GM12874 (cell line): ENCODE measurements at regions not wholly inside any gene's neighbourhood (a gene's known extent, or its start where the extent isn't known, plus 50 kb on each side); places are given as distances from the start of the nearest gene placed in this dataset.

Experiments
- TF ChIP-seq, protein P1 (sequence below): IDR thresholded peaks from 2 replicates; pipeline ENCODE4 v1.5.1; 2011; ENCODE audit warnings: low read depth, mild to moderate bottlenecking, control low read depth, low read length, moderate library complexity; ENCODE audit not compliant: insufficient read depth

DNA sequence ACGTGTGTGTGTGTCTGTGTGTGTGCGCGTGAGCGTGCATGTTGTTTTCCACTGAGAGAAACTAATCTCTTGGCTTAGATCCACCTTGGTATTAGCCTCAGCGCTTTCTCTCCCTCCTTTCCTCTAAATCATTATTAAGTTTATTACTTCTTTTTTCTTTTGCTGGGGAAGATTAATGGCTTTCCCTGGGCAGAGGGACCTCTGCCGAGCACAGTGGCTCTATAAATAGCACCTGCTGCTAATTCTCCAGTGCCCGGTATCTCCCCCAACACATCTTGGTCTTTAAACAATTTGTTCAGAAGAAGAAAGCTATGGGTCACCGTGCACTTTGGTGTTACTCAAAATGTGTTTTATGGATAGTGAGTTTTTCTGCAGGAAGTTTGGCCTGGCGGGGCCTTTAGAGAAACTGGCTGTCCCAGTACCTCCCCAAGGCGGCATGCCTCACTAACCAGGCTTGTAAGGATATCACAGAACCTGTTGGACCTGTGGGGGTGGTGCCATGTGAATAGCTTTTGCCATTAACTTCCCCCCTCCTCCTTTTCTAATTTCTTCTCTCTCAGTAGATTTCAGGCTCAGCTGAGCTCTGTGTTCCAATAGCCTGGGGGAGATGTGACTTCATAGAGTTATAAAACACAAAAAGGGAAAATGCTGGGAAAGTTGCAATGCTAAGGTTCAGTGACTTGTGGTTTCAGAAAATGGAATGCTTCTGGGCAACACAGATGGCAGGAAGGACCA lies 70.1 kb upstream of the RAB11FIP2 start:
- TF ChIP-seq, protein P1, sequence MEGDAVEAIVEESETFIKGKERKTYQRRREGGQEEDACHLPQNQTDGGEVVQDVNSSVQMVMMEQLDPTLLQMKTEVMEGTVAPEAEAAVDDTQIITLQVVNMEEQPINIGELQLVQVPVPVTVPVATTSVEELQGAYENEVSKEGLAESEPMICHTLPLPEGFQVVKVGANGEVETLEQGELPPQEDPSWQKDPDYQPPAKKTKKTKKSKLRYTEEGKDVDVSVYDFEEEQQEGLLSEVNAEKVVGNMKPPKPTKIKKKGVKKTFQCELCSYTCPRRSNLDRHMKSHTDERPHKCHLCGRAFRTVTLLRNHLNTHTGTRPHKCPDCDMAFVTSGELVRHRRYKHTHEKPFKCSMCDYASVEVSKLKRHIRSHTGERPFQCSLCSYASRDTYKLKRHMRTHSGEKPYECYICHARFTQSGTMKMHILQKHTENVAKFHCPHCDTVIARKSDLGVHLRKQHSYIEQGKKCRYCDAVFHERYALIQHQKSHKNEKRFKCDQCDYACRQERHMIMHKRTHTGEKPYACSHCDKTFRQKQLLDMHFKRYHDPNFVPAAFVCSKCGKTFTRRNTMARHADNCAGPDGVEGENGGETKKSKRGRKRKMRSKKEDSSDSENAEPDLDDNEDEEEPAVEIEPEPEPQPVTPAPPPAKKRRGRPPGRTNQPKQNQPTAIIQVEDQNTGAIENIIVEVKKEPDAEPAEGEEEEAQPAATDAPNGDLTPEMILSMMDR: no peak

GRCh38 chr10:118116362-118116714 lies 69.6 kb upstream of the RAB11FIP2 start:
- TF ChIP-seq, protein P1: no peak

- TF ChIP-seq, protein P1: no peak
Measured at GRCh38 chr10:118115701-118116100, 69.0 kb upstream of the RAB11FIP2 start.

- TF ChIP-seq, protein P1: no peak
Measured at GRCh38 chr10:118114992-118115391, 68.3 kb upstream of the RAB11FIP2 start.

GRCh38 chr10:118112543-118113125 lies 65.9 kb upstream of the RAB11FIP2 start:
- TF ChIP-seq, protein P1: no peak

DNA sequence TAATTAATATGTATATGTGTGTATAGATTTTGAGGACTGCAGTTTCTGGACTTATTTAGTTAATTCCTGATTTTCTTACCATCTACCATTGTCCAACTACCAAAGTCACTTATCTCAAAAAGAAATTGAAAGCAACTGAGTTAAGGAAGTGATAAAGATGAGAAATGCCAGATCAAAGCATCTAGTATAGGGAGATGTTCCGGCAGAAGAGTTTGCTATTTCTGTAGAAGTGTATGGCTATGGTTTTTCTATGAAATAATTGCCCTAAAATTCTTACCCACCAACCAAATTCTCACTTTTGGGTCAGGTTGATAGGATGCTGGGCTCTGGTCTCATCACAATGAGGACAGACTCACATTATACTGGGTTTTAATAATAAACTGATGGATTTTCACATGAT lies 64.0 kb upstream of the RAB11FIP2 start:
- TF ChIP-seq, protein P1: no peak

DNA sequence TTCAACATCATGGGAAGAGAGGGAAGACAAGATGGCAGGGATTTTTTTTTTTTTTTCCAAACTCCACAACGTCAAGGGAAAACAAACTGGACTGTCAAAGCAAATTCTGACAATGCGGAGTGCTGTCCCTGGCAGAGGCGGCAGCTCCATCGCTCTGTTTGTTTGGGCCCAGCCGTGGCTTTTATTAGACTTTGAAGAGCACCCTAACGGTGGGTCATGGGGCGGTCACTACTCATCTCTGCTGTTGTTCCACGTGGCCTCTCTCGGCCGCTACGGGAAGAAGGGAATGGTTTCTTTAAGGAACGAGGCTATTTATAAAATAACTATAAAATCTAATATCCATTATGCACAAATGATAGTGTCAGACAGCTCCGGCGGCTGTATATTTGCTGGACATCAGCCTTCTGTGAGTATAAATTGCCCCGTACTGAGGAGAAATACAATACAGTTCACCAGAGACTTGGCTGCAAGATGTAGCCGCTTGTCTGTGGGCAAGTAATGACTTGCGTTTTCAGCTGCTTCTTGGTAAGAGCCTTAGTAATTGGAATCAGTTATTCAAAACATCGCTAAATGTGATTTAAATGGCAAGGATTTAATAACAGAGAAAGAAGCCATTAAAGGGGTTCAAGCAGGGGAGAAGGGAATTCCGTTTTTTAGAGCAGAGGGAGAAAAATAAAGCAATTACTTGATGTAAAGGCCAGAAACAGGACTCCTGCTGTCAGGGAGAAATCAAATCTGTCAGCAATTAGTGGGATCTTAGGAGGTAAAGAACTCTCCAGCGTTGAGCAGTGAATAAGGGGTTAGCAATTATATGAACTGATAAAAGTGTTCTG lies 61.7 kb upstream of the RAB11FIP2 start:
- TF ChIP-seq, protein P1: no peak
